H1 (cell line): ENCODE measurements at regions not wholly inside any gene's neighbourhood (a gene's known extent, or its start where the extent isn't known, plus 50 kb on each side); places are given as distances from the start of the nearest gene placed in this dataset.

ENCODE experiments used
- CTCF ChIA-PET: fragments of 300-600 bp; sonication (Branson Sonifier 250); formaldehyde crosslinking; loops from one replicate; lab custom pipeline; 2021; ENCODE audit not compliant: partially characterized antibody; lab: Charles Lee
- POLR2A ChIA-PET: fragments of 300-600 bp; sonication (Branson Sonifier 250); formaldehyde crosslinking; loops from one replicate; lab custom pipeline; 2021; ENCODE audit warnings: inconsistent platforms; ENCODE audit not compliant: partially characterized antibody; lab: Charles Lee
- DNase-seq, 2 experiments: peaks; one replicate each; pipeline versions ENCODE4 v3.0.0 to v3.0.0-alpha.2; 2010 to 2022; ENCODE audit warnings: low spot score in 2 of 2, low read depth in 1 of 2, mixed read lengths in 1 of 2
- FAIRE-seq: peaks from 2 replicates; lab custom pipeline; 2011; peaks lifted over from hg19 to GRCh38; lab: Jason Lieb, UNC
- H2AFZ ChIP-seq: 2 replicates; pipeline ENCODE4 v1.8.1; 2012; ENCODE audit warnings: low read length, inconsistent platforms
- H2AK5ac ChIP-seq: 2 replicates; pipeline ENCODE4 v1.6.1; 2013; ENCODE audit warnings: low read depth, low read length
- H2BK120ac ChIP-seq: replicated peaks from 2 replicates; pipeline ENCODE3; 2013; ENCODE audit warnings: low read depth, low read length, inconsistent platforms
- H2BK12ac ChIP-seq: 2 replicates; pipeline ENCODE4 v1.6.1; 2013; ENCODE audit warnings: low read depth, low read length
- H2BK15ac ChIP-seq: 2 replicates; pipeline ENCODE4 v1.6.1; 2013; ENCODE audit warnings: low read length
- H2BK20ac ChIP-seq: 2 replicates; pipeline ENCODE4 v1.6.1; 2013; ENCODE audit warnings: low read length
- H2BK5ac ChIP-seq: 2 replicates; pipeline ENCODE4 v1.6.1; 2013; ENCODE audit warnings: low read depth, low read length
- H3K14ac ChIP-seq: 2 replicates; pipeline ENCODE4 v1.6.1; 2013; ENCODE audit warnings: inconsistent platforms; ENCODE audit not compliant: insufficient read length
- H3K18ac ChIP-seq: 2 replicates; pipeline ENCODE4 v1.6.1; 2013; ENCODE audit warnings: low read length; ENCODE audit errors: extremely low read depth
- H3K23ac ChIP-seq: 2 replicates; pipeline ENCODE4 v1.6.1; 2013; ENCODE audit warnings: inconsistent platforms; ENCODE audit not compliant: insufficient read length
- H3K23me2 ChIP-seq: 2 replicates; pipeline ENCODE4 v1.6.1; 2013; ENCODE audit warnings: low read depth, low read length
- H3K27ac ChIP-seq: 2 replicates; pipeline ENCODE4 v1.6.1; 2011; ENCODE audit warnings: low read depth, low read length, inconsistent platforms
- H3K27me3 ChIP-seq, 4 experiments: replicated peaks in 1 of 4; 1 replicate in 1 of 4; 2 replicates in 3 of 4; pipeline versions ENCODE4 v1.6.1 to v1.8.1; 2011 to 2013; ENCODE audit warnings: low read length in 3 of 4, mild to moderate bottlenecking in 3 of 4, inconsistent platforms in 2 of 4, mixed read lengths in 2 of 4, moderate library complexity in 1 of 4; ENCODE audit not compliant: control insufficient read depth in 3 of 4, insufficient read depth in 3 of 4; ENCODE audit errors: extremely low read depth in 1 of 4
- H3K36me3 ChIP-seq, 4 experiments: 2 replicates each; pipeline versions ENCODE4 v1.6.1 to v1.8.1; 2011 to 2013; ENCODE audit warnings: mild to moderate bottlenecking in 4 of 4, low read length in 3 of 4, moderate library complexity in 2 of 4, control low read depth in 1 of 4, inconsistent platforms in 1 of 4; ENCODE audit not compliant: insufficient read depth in 4 of 4, control insufficient read depth in 2 of 4
- H3K4ac ChIP-seq: replicated peaks from 2 replicates; pipeline ENCODE3; 2013; ENCODE audit warnings: low read length, low read depth, mixed read lengths, inconsistent platforms; ENCODE audit not compliant: insufficient read length
- H3K4me1 ChIP-seq, 4 experiments: replicated peaks in 1 of 4; 1 replicate in 1 of 4; 2 replicates in 3 of 4; pipeline versions ENCODE4 v1.6.1 to v1.8.1; 2011 to 2013; ENCODE audit warnings: low read length in 3 of 4, inconsistent platforms in 2 of 4, mixed read lengths in 1 of 4; ENCODE audit not compliant: insufficient read depth in 4 of 4, control insufficient read depth in 3 of 4
- H3K4me2 ChIP-seq, 2 experiments: 2 replicates each; pipeline versions ENCODE4 v1.6.1 to v1.8.1; 2011 to 2013; ENCODE audit warnings: low read depth in 2 of 2, low read length in 2 of 2, control low read depth in 1 of 2, inconsistent platforms in 1 of 2, mild to moderate bottlenecking in 1 of 2; ENCODE audit not compliant: insufficient read depth in 1 of 2
- H3K4me3 ChIP-seq, 4 experiments: fragments of 200-600, 300-600 bp in 1 of 4; sonication (generic), shearing (Covaris generic), sonication (Bioruptor Twin) in 1 of 4; 2 replicates each; pipeline versions ENCODE4 v1.5.1 to v1.8.1; 2011 to 2016; ENCODE audit warnings: low read length in 4 of 4, low read depth in 3 of 4, control low read depth in 2 of 4, inconsistent platforms in 2 of 4, mild to moderate bottlenecking in 2 of 4, mixed read lengths in 1 of 4, moderate library complexity in 1 of 4; ENCODE audit not compliant: insufficient read depth in 2 of 4; ENCODE audit errors: extremely low read depth in 1 of 4
- H3K56ac ChIP-seq: replicated peaks from 2 replicates; pipeline ENCODE3; 2013; ENCODE audit warnings: low read depth, mild to moderate bottlenecking, mixed read lengths, low read length, inconsistent platforms; ENCODE audit not compliant: insufficient read length
- H3K79me1 ChIP-seq: 2 replicates; pipeline ENCODE4 v1.6.1; 2013; ENCODE audit warnings: low read depth, low read length, control low read depth
- H3K79me2 ChIP-seq, 2 experiments: 2 replicates each; pipeline versions ENCODE4 v1.6.1 to v1.8.1; 2012 to 2013; ENCODE audit warnings: low read length in 2 of 2, mild to moderate bottlenecking in 2 of 2, inconsistent platforms in 1 of 2; ENCODE audit not compliant: insufficient read depth in 2 of 2, control insufficient read depth in 1 of 2
- H3K9ac ChIP-seq, 4 experiments: replicated peaks in 1 of 4; 1 replicate in 1 of 4; 2 replicates in 3 of 4; pipeline versions ENCODE4 v1.6.1 to v1.8.1; 2011 to 2013; ENCODE audit warnings: low read depth in 3 of 4, low read length in 3 of 4, control low read depth in 2 of 4, mild to moderate bottlenecking in 2 of 4, moderate library complexity in 2 of 4, inconsistent platforms in 1 of 4; ENCODE audit errors: extremely low read depth in 1 of 4
- H3K9me3 ChIP-seq, 2 experiments: 2 replicates each; pipeline versions ENCODE4 v1.6.1 to v1.8.1; 2012 to 2013; ENCODE audit warnings: mild to moderate bottlenecking in 2 of 2, moderate library complexity in 2 of 2, control low read depth in 1 of 2, inconsistent platforms in 1 of 2, low read depth in 1 of 2, low read length in 1 of 2, mixed read lengths in 1 of 2; ENCODE audit not compliant: insufficient read depth in 2 of 2
- H4K20me1 ChIP-seq, 2 experiments: replicated peaks in 1 of 2; 2 replicates each; pipeline versions ENCODE3 to v1.8.1; 2011 to 2013; ENCODE audit warnings: inconsistent platforms in 2 of 2, low read length in 2 of 2, mild to moderate bottlenecking in 1 of 2; ENCODE audit not compliant: insufficient read depth in 2 of 2, control insufficient read depth in 1 of 2
- H4K5ac ChIP-seq: 2 replicates; pipeline ENCODE4 v1.6.1; 2013; ENCODE audit warnings: low read length, low read depth, mixed read lengths, inconsistent platforms; ENCODE audit not compliant: insufficient read length
- H4K8ac ChIP-seq: 2 replicates; pipeline ENCODE4 v1.8.0; 2013; ENCODE audit warnings: mild to moderate bottlenecking, moderate library complexity, low read length, inconsistent platforms; ENCODE audit not compliant: insufficient read depth; ENCODE audit errors: extremely low read depth
- H4K91ac ChIP-seq: replicated peaks from 2 replicates; pipeline ENCODE3; 2013; ENCODE audit warnings: low read length, mixed read lengths, inconsistent platforms; ENCODE audit not compliant: insufficient read length
- EZH2 ChIP-seq: fragments of 200-600 bp; sonication (generic); IDR thresholded peaks from 2 replicates; pipeline ENCODE4 v1.7.1; 2012; ENCODE audit warnings: low read depth, mild to moderate bottlenecking, moderate library complexity, low read length, inconsistent platforms; ENCODE audit not compliant: severe bottlenecking
- WGBS, 2 experiments: shearing (Covaris generic) in 1 of 2; methylation state at CpG; one replicate each; pipeline versions ENCODE4 v1.1.6 to v1.1.7; 2013 to 2015; ENCODE audit warnings: low lambda C conversion rate in 2 of 2, mixed read lengths in 2 of 2, inconsistent platforms in 1 of 2, low coverage in 1 of 2, missing lambda C conversion rate in 1 of 2; ENCODE audit not compliant: insufficient replicate concordance in 2 of 2, insufficient coverage in 1 of 2, insufficient read length in 1 of 2; ENCODE audit errors: extremely low coverage in 1 of 2, missing lambda C conversion rate in 1 of 2; 5-methylcytosine and 5-hydroxymethylcytosine counted together
- TF ChIP-seq, protein P1 (sequence below), 3 experiments: IDR thresholded peaks; 1 replicate in 2 of 3; 2 replicates in 1 of 3; pipeline versions ENCODE4 v1.5.1 to v1.6.1; 2011; ENCODE audit warnings: low read length in 3 of 3, mild to moderate bottlenecking in 3 of 3, inconsistent platforms in 2 of 3, low read depth in 1 of 3, moderate library complexity in 1 of 3; ENCODE audit not compliant: insufficient read depth in 1 of 3; ENCODE audit errors: control extremely low read depth in 1 of 3

DNA sequence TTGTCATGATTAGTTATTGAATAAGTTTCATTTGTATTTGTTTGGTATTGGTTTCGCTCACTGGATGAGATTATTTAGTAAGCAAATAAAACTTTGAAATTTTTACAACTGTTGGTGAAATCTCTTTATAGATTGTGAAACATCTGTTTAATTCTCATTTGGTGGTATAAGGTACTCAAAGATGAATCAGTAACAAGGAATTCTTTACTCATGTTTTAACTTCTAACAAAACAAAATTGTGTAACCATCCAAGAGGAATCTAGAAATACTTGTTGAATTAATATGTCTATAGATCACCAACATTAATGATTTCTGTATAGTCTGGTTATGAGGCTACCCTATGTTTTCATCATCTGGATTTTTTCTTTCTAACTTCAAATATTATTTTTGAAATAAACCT lies 62.8 kb upstream of the USP25 start:
- H3K4ac ChIP-seq = no peak overlapping the region
- H4K5ac ChIP-seq = no peak overlapping the region
- H2AFZ ChIP-seq = no peak overlapping the region
- H3K9me3 ChIP-seq = no peaks in the 10 kb centered on the region
- H3K18ac ChIP-seq = no peak overlapping the region
- H3K9ac ChIP-seq = no peak overlapping the region
- H4K20me1 ChIP-seq = no peaks in the 10 kb centered on the region
- no peak overlapping the region for H2BK12ac ChIP-seq
- no peaks in the 10 kb centered on the region for H3K4me1 ChIP-seq
- no peak overlapping the region for H3K4me2 ChIP-seq
- H3K4me3 ChIP-seq = no peak overlapping the region
- H4K91ac ChIP-seq = no peak overlapping the region
- H3K23ac ChIP-seq = no peak overlapping the region
- H3K79me2 ChIP-seq = no peaks in the 10 kb centered on the region
- FAIRE-seq (no peak), DNase-seq (no peak)
- no peak overlapping the region for H2AK5ac ChIP-seq
- no peak overlapping the region for H2BK120ac ChIP-seq
- no peak overlapping the region for H2BK5ac ChIP-seq
- H3K23me2 ChIP-seq = no peaks in the 10 kb centered on the region
- POLR2A ChIA-PET = no interaction called here
- H4K8ac ChIP-seq = no peak overlapping the region
- H3K79me1 ChIP-seq = no peaks in the 10 kb centered on the region
- no peak overlapping the region for H2BK20ac ChIP-seq
- no peak overlapping the region for H3K56ac ChIP-seq
- no peak overlapping the region for H3K27ac ChIP-seq
- no peaks in the 10 kb centered on the region for H3K36me3 ChIP-seq
- no peak overlapping the region for H3K14ac ChIP-seq
- 92% methylated on average over 1 of the region's 1 CpG; no CpG with 5 or more reads in 1 of the 2 experiments for WGBS, 2 experiments
- H3K27me3 ChIP-seq = no peaks in the 10 kb centered on the region
- CTCF ChIA-PET = interaction anchor here (0.6 to 1.0 kb wide), 2 partner anchors 159 to 184 kb away, joined by 3 read pairs; no protein-coding TSS in a partner anchor
- no peak overlapping the region for H2BK15ac ChIP-seq
- TF ChIP-seq EZH2 = no peak
- TF ChIP-seq, protein P1, sequence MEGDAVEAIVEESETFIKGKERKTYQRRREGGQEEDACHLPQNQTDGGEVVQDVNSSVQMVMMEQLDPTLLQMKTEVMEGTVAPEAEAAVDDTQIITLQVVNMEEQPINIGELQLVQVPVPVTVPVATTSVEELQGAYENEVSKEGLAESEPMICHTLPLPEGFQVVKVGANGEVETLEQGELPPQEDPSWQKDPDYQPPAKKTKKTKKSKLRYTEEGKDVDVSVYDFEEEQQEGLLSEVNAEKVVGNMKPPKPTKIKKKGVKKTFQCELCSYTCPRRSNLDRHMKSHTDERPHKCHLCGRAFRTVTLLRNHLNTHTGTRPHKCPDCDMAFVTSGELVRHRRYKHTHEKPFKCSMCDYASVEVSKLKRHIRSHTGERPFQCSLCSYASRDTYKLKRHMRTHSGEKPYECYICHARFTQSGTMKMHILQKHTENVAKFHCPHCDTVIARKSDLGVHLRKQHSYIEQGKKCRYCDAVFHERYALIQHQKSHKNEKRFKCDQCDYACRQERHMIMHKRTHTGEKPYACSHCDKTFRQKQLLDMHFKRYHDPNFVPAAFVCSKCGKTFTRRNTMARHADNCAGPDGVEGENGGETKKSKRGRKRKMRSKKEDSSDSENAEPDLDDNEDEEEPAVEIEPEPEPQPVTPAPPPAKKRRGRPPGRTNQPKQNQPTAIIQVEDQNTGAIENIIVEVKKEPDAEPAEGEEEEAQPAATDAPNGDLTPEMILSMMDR (IDR thresholded peaks at IDR 0.05; ENCODE audit: control extremely low read depth in 1 of 3, insufficient read depth in 1 of 3, low read depth in 1 of 3, low read length in 3 of 3) = no peak
